Peyer's patch (tissue), 4 donors: ENCODE measurements at regions not wholly inside any gene's neighbourhood (a gene's known extent, or its start where the extent isn't known, plus 50 kb on each side); places are given as distances from the start of the nearest gene placed in this dataset.

Experiments used
- POLR2A ChIP-seq, 2 donors: fragments of 450-650 bp; IDR thresholded peaks; one replicate each; pipeline ENCODE4 v1.5.1; 2017; ENCODE audit warnings: antibody characterized with exemption in 2 of 2, mild to moderate bottlenecking in 2 of 2, moderate library complexity in 2 of 2
- TF ChIP-seq, protein P1 (sequence below), 6 experiments: fragments of 450-650 bp in 4 of 6; fragments of 200-600 bp in 2 of 6; sonication (generic) in 1 of 6; IDR thresholded peaks; one replicate each; pipeline ENCODE4 v1.5.1; 2017 to 2019; ENCODE audit warnings: antibody characterized with exemption in 6 of 6, mild to moderate bottlenecking in 3 of 6, moderate library complexity in 1 of 6

DNA sequence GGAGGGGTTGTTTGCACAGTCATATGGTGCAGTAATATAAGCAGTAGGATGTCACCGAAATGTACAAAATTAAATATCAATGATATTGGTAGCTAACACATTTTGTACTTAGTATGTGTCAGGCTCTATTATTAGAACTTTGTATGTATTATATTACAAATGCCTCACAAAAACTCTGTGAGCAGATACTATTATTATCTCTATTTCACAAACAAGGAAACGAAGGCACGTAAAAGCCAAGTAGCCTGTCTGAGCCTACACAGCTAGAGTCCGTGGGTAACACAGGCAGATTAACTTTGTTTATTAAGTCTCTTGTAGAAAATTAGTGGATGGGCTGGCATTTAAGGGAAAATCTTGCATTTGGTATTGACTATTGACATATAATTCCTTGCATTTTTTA is 284.3 kb upstream of the DAB2 start:
- TF ChIP-seq, protein P1, sequence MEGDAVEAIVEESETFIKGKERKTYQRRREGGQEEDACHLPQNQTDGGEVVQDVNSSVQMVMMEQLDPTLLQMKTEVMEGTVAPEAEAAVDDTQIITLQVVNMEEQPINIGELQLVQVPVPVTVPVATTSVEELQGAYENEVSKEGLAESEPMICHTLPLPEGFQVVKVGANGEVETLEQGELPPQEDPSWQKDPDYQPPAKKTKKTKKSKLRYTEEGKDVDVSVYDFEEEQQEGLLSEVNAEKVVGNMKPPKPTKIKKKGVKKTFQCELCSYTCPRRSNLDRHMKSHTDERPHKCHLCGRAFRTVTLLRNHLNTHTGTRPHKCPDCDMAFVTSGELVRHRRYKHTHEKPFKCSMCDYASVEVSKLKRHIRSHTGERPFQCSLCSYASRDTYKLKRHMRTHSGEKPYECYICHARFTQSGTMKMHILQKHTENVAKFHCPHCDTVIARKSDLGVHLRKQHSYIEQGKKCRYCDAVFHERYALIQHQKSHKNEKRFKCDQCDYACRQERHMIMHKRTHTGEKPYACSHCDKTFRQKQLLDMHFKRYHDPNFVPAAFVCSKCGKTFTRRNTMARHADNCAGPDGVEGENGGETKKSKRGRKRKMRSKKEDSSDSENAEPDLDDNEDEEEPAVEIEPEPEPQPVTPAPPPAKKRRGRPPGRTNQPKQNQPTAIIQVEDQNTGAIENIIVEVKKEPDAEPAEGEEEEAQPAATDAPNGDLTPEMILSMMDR (IDR thresholded peaks at IDR 0.05): no peak
- no peak for TF ChIP-seq POLR2A (IDR thresholded peaks at IDR 0.05)
